HG03432 (cell line): ENCODE measurements at regions not wholly inside any gene's neighbourhood (a gene's known extent, or its start where the extent isn't known, plus 50 kb on each side); places are given as distances from the start of the nearest gene placed in this dataset.

ENCODE experiments used
- ATAC-seq: cut with Tn5 transposase; IDR thresholded peaks from one replicate; pipeline ENCODE4 v1.9.1; 2021; ENCODE audit warnings: mild to moderate bottlenecking, moderate library complexity; ENCODE audit not compliant: unreplicated experiment

- no peak for ATAC-seq
These were observed 56.1 kb upstream of the ELMO1 start for GRCh38 chr7:37504801-37505200.

- no peak for ATAC-seq
These were observed 57.2 kb upstream of the ELMO1 start for GRCh38 chr7:37505750-37506353.

DNA sequence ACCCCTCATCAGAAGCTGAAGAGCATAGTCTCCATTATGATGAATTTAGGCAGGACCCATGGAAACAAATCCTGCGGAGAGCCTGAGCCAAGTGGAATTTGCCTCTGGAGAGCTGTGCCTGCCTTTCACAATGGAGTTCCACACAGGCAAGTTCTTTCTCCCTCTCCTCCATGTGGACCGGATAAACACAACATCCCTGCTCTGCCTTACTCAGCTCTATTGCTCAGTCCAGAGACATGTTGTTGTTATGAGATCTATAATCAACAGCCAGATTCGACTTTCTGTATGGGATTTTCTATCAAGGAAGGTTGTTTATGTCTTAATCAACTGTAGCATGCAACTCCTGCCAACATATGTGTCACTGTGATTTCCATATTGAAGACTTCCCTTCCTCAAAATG lies 59.5 kb upstream of the ELMO1 start:
- no peak for ATAC-seq

GRCh38 chr7:37510043-37510634 lies 61.5 kb upstream of the ELMO1 start:
- no peak for ATAC-seq

DNA sequence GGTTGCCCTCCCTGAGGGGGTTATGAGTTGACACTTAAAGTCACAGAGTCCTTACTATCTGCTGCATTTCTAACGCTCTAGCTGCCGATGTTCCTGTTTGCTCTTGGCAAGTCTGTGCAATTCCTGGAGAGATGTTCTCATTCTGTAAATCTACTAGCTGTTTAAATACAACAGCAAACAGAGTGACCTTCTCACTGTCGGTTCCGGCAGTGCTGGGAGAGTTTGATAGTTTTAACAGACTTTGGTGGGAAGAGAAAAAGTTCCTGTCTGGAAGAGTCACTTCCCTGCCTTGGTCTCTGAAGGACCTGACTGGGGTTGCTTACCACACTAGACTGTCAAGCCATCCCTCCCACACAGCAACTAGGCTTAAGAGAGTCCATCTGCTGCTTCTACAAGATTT lies 63.3 kb upstream of the ELMO1 start:
- ATAC-seq, result no peak

DNA sequence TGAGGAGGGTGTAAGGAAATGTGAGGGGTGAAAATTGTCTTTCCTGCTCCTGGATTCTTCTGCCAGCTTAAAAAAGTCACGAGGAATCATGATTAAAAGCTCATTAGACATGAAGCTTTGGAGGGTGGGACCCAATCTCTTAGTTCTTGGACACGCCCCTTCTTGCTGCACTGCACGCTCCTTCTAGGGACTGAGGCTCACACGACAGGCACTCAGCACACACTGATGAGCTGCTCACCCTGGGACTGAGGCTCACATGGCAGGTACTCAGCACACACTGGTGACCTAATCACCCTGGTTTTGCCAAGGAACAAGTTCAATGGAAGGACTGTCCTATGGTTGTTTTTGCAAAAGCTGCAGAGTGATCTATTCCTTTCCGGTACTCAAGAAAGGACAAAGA lies 65.8 kb upstream of the ELMO1 start:
- ATAC-seq, result no peak

DNA sequence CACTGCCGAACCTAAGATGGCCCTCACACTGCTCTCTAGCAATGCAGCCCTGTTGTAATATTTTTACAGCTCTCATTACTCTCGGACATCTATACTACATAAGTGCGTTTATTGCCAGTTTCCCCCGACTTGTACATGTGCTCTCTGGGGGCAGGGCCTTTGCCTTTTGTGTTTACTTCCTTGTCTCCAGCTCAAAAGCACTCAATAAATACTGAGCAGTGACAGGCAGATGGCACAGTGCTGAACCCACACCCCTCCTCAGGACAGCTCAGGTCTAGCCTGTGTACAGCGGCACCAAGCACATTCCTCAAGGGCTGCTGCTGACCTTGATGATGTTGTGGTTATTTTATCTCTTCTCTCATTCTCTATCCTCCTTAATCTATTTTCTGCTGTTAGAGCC lies 68.0 kb upstream of the ELMO1 start:
- no peak for ATAC-seq

- ATAC-seq, result no peak
These were observed 69.6 kb upstream of the ELMO1 start for GRCh38 chr7:37518266-37518665.

DNA sequence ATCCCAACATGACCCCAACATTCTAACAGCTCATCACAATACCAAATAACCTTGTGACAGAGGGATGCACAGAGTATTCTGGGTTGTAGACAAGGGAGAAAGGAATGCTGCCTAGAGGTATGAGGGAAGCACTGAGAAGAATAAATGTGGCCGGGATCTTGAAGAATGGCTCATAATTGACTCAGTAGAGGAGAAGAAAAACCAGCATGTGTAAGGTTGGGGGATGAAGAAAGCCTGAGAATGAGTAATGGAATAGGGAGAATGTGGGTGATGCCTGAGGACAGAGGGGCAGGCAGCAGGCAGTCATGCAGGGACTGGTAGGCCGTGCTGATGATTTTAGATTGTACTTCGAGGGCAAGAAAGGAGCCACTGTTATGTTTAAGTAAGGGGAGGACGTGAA lies 75.4 kb upstream of the ELMO1 start:
- no peak for ATAC-seq

DNA sequence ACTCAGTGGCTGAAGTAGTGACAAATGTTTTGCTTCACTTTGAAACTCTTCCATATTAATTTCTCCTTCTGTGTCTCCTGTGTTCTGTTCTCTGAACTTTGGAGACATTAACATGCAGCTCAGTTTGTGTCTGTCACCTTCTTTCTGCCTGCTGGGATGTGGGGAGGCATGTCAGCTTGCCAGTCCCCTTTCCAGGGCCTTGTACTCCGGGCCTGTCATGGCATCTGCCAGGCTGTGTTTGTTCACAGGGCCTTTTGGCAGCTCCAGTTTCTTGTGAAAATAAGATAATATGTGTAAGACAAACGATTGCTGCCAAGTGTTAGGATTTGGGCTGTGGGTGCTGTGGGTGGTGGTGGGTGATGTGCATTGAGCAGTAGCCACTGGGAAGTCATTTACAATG lies 76.1 kb upstream of the ELMO1 start:
- ATAC-seq, result no peak

DNA sequence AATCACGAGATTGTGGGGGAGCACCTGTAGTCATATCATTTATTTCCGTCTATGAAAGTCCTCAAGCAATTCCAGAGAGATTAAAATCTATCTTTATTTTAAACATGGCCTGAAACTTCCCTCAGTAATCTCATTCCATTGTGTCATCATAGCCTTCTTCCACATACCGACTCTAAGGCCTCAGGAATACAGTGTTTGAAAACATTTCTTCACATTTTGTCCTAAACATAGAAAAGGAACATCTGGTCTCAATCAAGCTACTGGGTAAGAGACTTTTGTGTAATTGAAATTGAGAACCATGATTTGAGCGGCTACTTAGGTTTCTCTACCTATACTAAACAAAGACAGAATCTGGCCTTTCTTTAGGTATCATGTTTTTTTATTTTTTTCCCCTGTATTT lies 78.0 kb upstream of the ELMO1 start:
- ATAC-seq, result no peak

- no peak for ATAC-seq
These were observed 78.4 kb upstream of the ELMO1 start for GRCh38 chr7:37527109-37527508.

GRCh38 chr7:37531225-37531624 lies 82.6 kb upstream of the ELMO1 start:
- ATAC-seq, result no peak

DNA sequence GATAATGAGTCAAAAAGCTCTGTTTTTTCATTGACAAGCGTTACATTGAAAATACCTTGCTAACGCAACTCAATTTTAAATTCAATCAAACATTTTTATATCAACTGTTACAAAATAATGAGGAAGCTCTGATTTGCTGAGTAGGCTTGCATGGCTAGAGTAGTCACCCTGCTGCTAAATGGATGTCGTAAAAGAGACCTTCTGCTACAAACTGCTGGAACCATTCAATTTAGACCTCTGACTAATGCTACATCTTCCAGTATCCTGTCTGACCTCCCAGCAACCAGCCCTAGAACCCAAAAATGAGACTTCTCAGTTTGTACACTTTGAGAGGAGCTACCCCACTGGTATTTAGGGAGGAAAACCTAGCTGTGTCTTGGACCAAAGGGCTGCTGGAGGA lies 84.0 kb upstream of the ELMO1 start:
- no peak for ATAC-seq

DNA sequence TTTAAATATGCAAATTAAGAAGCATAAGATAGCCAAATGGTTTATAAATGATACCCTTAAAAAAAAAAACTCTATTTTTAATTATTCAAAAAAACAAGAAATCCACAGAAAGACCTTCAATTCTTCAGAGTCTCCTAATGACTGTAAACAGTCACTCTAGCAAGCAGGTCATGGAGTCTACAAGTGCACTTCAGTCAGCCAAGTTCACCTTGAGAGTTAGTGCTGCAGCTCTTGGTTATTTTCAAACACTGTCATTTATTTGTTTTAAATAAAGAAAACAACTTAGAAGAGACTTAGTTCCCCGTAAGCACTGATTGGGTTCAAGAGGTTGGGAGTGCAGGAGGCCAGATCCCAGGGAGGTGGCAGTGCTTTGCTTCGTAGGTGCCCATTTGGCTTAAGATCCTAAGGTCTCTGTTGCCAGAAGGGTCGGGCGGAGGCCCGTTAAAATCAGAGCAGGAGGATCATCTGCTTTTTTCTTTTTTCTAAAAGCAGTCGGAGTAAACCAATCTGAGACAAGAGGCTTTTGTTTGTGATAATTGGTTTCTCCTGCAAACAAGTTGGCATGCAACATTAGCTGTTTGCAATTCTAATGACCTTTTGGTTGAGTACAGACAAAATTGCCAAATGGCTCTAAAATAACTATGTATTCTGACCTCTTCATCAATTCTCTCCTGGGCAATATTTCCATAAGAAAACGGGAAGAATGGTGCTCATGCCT lies 86.4 kb upstream of the ELMO1 start:
- ATAC-seq, result no peak

GRCh38 chr7:37535841-37536240 lies 87.2 kb upstream of the ELMO1 start:
- no peak for ATAC-seq

DNA sequence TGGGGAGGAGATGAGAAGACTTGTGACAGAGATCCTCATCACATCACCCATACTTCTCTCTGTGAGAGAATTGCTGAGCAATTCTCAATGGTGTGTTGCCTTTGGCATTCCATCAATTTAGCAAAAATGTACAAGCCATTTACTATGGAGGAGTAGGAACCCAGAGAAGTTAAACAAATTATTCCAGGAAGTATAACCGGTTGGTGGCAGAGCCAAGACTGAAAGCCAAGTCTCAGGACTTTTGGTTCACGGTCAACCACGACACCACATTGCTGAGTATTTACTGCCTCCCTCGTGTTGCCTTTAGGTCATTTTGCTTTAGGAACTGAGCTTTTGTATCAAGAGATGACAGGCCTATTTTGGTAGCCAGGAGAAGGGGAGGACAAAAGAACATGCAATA lies 88.0 kb upstream of the ELMO1 start:
- ATAC-seq, result no peak

DNA sequence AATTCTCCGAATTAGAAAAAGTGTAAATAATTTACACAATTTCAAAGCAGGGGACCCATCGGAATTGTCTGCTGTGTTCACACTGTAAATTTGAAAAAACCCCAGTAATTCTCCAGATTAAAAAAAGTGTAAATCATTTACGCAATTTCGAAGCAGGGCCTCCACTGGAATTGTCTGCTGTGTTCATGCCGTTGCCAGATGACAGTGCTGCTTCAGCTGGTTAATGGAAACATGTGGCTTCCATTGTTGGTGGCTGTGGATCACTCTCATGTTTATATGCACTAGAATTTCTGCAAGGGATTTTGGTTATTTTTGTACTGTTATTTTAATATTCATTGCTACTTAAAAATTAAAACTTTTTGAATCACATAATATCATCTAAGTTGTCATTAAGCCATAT lies 88.8 kb upstream of the ELMO1 start:
- ATAC-seq, result no peak

DNA sequence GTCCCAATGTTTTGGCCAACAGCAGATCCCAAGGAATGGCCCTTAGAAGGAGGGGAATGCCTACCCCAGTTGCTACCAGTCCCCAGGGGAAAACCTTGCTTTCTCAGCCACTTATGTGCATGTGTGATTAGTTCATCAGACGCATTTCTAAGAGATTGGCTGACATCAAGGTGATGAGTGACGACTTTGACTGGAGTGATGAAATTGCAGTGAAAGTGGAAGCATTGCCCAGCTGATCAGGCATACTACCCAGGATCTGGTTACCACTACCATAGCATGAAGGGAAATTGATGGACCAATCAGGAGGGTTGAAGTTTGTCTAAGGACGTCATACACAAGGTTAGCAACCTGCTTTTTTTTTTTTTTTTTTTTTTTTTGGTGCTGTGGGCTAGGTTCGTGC lies 90.3 kb upstream of the ELMO1 start:
- ATAC-seq, result no peak

DNA sequence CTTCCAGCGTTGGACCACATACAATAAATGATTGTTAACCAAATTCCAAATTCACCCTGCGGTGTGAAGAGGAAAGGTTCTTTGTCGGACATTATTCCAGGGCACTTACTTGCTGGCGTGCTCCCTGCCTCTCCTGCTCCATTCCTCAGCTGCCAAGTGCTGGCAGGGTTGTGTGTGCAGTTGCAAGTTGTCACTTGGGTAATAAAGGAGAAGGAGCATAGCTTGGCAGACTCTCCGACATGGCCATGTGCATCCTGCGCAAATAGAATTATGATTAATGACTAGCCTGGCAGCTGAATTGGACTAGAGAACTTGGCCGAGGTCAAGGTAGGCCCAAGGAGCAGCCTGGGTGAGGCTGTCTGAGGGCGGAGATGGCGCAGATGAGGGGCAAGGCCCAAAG lies 92.3 kb upstream of the ELMO1 start:
- no peak for ATAC-seq

- ATAC-seq, result peak; percentile 96
These were observed 93.3 kb upstream of the ELMO1 start for GRCh38 chr7:37541810-37542443.
